ENCODE measurements at regions not wholly inside any gene's neighbourhood (a gene's known extent, or its start where the extent isn't known, plus 50 kb on each side); places are given as distances from the start of the nearest gene placed in this dataset.

DNA sequence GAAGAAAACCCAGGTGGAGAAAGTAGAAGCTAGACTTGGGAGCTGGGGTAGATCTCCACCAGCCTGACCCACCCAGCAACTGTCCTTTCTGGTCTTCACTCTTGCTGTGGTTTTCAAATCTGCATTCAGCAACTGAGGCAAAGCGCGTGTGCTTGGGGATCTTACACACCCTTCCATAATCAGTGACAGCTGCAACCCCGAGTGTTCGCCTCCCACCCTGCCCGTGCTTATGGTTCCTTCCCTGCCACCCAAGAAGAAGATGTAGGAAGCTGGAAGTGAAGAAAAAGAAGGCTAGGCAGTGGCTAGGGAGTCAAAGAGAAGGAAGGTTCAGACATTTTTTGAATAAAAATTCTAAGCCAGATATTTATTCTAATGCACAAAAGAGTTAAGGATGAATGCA, 162.6 kb upstream of the CCND2 start:
- TF ChIP-seq, protein P1, sequence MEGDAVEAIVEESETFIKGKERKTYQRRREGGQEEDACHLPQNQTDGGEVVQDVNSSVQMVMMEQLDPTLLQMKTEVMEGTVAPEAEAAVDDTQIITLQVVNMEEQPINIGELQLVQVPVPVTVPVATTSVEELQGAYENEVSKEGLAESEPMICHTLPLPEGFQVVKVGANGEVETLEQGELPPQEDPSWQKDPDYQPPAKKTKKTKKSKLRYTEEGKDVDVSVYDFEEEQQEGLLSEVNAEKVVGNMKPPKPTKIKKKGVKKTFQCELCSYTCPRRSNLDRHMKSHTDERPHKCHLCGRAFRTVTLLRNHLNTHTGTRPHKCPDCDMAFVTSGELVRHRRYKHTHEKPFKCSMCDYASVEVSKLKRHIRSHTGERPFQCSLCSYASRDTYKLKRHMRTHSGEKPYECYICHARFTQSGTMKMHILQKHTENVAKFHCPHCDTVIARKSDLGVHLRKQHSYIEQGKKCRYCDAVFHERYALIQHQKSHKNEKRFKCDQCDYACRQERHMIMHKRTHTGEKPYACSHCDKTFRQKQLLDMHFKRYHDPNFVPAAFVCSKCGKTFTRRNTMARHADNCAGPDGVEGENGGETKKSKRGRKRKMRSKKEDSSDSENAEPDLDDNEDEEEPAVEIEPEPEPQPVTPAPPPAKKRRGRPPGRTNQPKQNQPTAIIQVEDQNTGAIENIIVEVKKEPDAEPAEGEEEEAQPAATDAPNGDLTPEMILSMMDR (IDR thresholded peaks at IDR 0.05 in 2 of 3, conservative IDR thresholded peaks at IDR 0.05 in 1 of 3; ENCODE audit: borderline replicate concordance in 1 of 3, insufficient read depth in 1 of 3, low read depth in 2 of 3, low read length in 2 of 3), result no peak
- TF ChIP-seq YY1 (IDR thresholded peaks at IDR 0.05; ENCODE audit: extremely low read depth, insufficient replicate concordance, low read depth, low read length), result no peak
- TF ChIP-seq RAD21 (IDR thresholded peaks at IDR 0.05; ENCODE audit: low read depth), result no peak
- TF ChIP-seq, protein P2, sequence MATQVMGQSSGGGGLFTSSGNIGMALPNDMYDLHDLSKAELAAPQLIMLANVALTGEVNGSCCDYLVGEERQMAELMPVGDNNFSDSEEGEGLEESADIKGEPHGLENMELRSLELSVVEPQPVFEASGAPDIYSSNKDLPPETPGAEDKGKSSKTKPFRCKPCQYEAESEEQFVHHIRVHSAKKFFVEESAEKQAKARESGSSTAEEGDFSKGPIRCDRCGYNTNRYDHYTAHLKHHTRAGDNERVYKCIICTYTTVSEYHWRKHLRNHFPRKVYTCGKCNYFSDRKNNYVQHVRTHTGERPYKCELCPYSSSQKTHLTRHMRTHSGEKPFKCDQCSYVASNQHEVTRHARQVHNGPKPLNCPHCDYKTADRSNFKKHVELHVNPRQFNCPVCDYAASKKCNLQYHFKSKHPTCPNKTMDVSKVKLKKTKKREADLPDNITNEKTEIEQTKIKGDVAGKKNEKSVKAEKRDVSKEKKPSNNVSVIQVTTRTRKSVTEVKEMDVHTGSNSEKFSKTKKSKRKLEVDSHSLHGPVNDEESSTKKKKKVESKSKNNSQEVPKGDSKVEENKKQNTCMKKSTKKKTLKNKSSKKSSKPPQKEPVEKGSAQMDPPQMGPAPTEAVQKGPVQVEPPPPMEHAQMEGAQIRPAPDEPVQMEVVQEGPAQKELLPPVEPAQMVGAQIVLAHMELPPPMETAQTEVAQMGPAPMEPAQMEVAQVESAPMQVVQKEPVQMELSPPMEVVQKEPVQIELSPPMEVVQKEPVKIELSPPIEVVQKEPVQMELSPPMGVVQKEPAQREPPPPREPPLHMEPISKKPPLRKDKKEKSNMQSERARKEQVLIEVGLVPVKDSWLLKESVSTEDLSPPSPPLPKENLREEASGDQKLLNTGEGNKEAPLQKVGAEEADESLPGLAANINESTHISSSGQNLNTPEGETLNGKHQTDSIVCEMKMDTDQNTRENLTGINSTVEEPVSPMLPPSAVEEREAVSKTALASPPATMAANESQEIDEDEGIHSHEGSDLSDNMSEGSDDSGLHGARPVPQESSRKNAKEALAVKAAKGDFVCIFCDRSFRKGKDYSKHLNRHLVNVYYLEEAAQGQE (IDR thresholded peaks at IDR 0.05; ENCODE audit: low read depth), result no peak
- no peak for TF ChIP-seq EZH2 (IDR thresholded peaks at IDR 0.05)
- no peak for TF ChIP-seq EZH2phosphoT487 (IDR thresholded peaks at IDR 0.05; ENCODE audit: borderline replicate concordance)
- TF ChIP-seq, protein P3, sequence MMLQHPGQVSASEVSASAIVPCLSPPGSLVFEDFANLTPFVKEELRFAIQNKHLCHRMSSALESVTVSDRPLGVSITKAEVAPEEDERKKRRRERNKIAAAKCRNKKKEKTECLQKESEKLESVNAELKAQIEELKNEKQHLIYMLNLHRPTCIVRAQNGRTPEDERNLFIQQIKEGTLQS (IDR thresholded peaks at IDR 0.05), result no peak
- TF ChIP-seq JUND (IDR thresholded peaks at IDR 0.05), result no peak

Data from HCT116 (cell line).